ENCODE measurements at regions not wholly inside any gene's neighbourhood (a gene's known extent, or its start where the extent isn't known, plus 50 kb on each side); places are given as distances from the start of the nearest gene placed in this dataset.

DNA sequence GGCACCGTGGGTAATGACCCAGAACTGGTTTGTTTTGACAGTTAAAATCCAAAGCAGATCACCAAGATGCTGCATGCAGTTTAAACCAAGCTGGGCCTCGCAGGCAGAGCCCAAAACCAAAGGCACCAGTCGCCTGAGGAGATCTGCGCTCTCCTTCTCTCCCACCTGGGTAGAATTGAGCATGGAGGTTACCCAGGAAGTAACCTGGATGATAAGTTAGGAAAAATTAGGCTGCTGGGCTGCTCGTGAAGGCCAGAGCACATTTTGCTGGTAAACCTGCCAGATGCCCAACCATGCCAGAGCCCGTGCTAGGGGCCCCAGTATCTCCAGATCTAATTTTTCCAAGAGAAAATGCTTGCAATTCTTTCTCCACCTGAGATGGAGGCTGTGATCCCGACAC is 388.3 kb upstream of the MGMT start:
- no peak for DNase-seq (ENCODE audit: extremely low read depth, low read depth)
- TF ChIP-seq CTCF (IDR thresholded peaks at IDR 0.05; ENCODE audit: low read depth, low read length): no peak

- DNase-seq (ENCODE audit: extremely low read depth, low read depth): no peak
- TF ChIP-seq CTCF (IDR thresholded peaks at IDR 0.05; ENCODE audit: low read depth, low read length): no peak
Observed at GRCh38 chr10:129079705-129080104, 387.3 kb upstream of the MGMT start.

GRCh38 chr10:129085811-129086210 is 381.2 kb upstream of the MGMT start:
- TF ChIP-seq CTCF (IDR thresholded peaks at IDR 0.05; ENCODE audit: low read depth, low read length): no peak

DNA sequence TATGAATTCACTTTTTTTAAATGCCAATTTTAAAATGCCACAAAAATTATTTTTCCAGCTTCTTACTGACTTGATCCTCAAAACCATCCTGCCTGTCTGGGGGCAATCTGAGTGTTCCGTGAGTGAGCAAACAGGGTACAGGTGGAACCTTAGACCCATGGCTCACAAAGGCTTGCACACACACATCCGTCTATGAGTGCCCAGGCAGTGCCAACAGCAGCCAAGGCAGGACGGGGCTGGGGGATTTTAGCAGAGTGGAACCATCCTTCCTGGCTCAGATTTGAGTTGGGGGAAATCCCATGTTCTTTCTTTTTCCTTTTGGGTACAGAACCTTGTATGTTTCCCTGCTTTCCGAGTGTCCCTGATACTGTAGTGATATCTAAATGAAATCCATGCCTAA is 377.7 kb upstream of the MGMT start:
- no peak for TF ChIP-seq CTCF (IDR thresholded peaks at IDR 0.05; ENCODE audit: low read depth, low read length)

More at GRCh38 chr10:129085811-129086210, 381.2 kb upstream of the MGMT start:
- no peak for DNase-seq (ENCODE audit: extremely low read depth, low read depth)

DNA sequence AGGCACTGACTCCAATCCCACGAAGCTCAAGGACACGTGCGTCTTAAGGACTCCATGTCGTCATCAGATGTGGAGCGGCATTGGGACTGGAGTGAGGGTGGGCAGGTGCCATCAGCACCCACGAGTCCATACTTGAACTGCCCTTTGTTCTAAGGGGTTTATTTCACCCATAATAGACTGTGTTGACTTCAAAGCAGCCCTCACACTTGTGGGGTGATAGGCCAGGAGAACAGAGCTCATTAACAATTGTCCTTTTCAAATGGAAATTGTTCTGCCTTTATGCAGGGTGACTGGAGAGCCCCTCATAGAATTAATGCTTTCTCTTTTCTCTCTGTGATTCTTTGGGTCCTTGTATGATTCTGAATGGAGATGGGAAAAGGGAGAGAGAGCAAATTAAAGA is 376.9 kb upstream of the MGMT start:
- DNase-seq (ENCODE audit: extremely low read depth, low read depth): no peak
- TF ChIP-seq CTCF (IDR thresholded peaks at IDR 0.05; ENCODE audit: low read depth, low read length): no peak

More for the DNA sequence above, 377.7 kb upstream of the MGMT start:
- no peak for DNase-seq (ENCODE audit: extremely low read depth, low read depth)

DNA sequence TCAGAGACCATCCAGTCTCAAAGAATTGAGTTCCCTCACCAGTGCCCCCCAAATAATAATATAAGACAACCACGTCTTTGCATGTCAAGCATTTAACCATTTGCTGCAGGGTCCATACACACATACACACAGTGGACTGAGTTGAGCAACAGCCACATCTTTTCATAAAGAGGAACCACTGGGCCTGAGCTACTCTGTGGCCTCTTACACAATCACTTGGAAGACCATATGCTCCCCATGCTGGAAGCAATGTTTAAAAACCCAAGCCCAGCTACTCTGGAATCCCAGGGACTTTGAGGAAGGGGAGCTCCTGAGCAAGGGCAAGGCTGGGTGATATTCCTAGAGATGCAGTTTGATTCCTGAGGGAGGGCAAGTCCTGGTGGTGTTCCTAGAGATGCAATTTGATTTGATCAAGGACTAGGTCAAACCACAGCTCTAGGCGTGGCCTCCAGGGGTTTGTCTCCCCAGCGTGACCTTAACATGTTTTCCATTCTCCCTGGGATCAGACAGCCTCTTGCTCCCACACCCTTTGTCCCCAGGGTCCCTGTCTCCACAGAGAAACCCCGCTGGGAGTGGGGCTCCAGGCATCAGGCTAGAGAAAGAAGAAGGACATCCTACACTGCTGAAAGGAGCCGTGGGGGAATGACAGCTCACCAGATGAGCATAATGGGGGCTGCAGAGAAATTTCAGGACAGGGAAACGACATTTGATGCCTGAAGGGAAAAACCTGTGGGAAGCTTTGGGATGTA is 376.2 kb upstream of the MGMT start:
- DNase-seq (ENCODE audit: extremely low read depth, low read depth): no peak

More for the DNA sequence above, 376.2 kb upstream of the MGMT start:
- no peak for TF ChIP-seq CTCF (IDR thresholded peaks at IDR 0.05; ENCODE audit: low read depth, low read length)
